Effector CD8-positive, alpha-beta T cell (primary cell): ENCODE measurements at regions not wholly inside any gene's neighbourhood (a gene's known extent, or its start where the extent isn't known, plus 50 kb on each side); places are given as distances from the start of the nearest gene placed in this dataset.
A peak's percentile ranks its signal among the peaks of the same experiment; 100 is the strongest.

Source experiments
- DNase-seq: peaks from one replicate; lab custom pipeline; 2025; lab: John Stamatoyannopoulos, UW

- no peak for DNase-seq
Measured at GRCh38 chr13:50104493-50104892, 89.2 kb downstream of the KCNRG start.

- DNase-seq = no peak
Measured at GRCh38 chr13:50106559-50106958, 91.3 kb downstream of the KCNRG start.

GRCh38 chr13:50107205-50107604, 92.0 kb downstream of the KCNRG start:
- DNase-seq = no peak

- DNase-seq = no peak
Measured at GRCh38 chr13:50114961-50115360, 99.7 kb downstream of the KCNRG start.

GRCh38 chr13:50115695-50116094, 100.5 kb downstream of the KCNRG start:
- DNase-seq = no peak

GRCh38 chr13:50116430-50116973, 101.3 kb downstream of the KCNRG start:
- no peak for DNase-seq

- no peak for DNase-seq
Measured at GRCh38 chr13:50119591-50119990, 104.3 kb downstream of the KCNRG start.

GRCh38 chr13:50122455-50122854, 107.2 kb downstream of the KCNRG start:
- no peak for DNase-seq

GRCh38 chr13:50123002-50123401, 107.8 kb downstream of the KCNRG start:
- DNase-seq = no peak

GRCh38 chr13:50123515-50123861, 108.2 kb downstream of the KCNRG start:
- DNase-seq = no peak

- DNase-seq = peak; percentile 63
Measured at GRCh38 chr13:50123862-50124535, 108.8 kb downstream of the KCNRG start.

- DNase-seq = peak; percentile 89
Measured at GRCh38 chr13:50124536-50125303, 109.5 kb downstream of the KCNRG start.

- no peak for DNase-seq
Measured at GRCh38 chr13:50125304-50125553, 110.0 kb downstream of the KCNRG start.

- peak; percentile 84 for DNase-seq
Measured at GRCh38 chr13:50125554-50126262, 110.5 kb downstream of the KCNRG start.

- DNase-seq = no peak
Measured at GRCh38 chr13:50126263-50126992, 111.2 kb downstream of the KCNRG start.

- DNase-seq = peak; percentile 25
Measured at GRCh38 chr13:50126993-50127725, 111.9 kb downstream of the KCNRG start.

GRCh38 chr13:50127726-50128291, 112.6 kb downstream of the KCNRG start:
- DNase-seq = no peak

GRCh38 chr13:50128428-50128931, 113.2 kb downstream of the KCNRG start:
- no peak for DNase-seq

GRCh38 chr13:50129081-50129705, 113.9 kb downstream of the KCNRG start:
- DNase-seq = no peak

GRCh38 chr13:50129706-50130122, 114.5 kb downstream of the KCNRG start:
- no peak for DNase-seq
